GM12891 (cell line): ENCODE measurements at regions not wholly inside any gene's neighbourhood (a gene's known extent, or its start where the extent isn't known, plus 50 kb on each side); places are given as distances from the start of the nearest gene placed in this dataset.

Experiments
- POLR2A ChIP-seq: IDR thresholded peaks from 2 replicates; pipeline ENCODE4 v1.6.1; 2011; ENCODE audit warnings: low read depth, low read length, control low read depth
- POLR2AphosphoS5 ChIP-seq: IDR thresholded peaks from 2 replicates; pipeline ENCODE4 v1.6.1; 2011; ENCODE audit warnings: low read depth, low read length, control low read depth
- POU2F2 ChIP-seq: IDR thresholded peaks from 2 replicates; pipeline ENCODE4 v1.6.1; 2011; ENCODE audit warnings: low read depth, mild to moderate bottlenecking, control low read depth, low read length, moderate library complexity
- TAF1 ChIP-seq: IDR thresholded peaks from 2 replicates; pipeline ENCODE4 v1.6.1; 2011; ENCODE audit warnings: low read depth, low read length, control low read depth

- no peak for TF ChIP-seq POLR2AphosphoS5
- TF ChIP-seq POLR2A, result no peak
- TF ChIP-seq POU2F2, result no peak
- TF ChIP-seq TAF1, result no peak
Observed at GRCh38 chr3:162777118-162777517, 1280.5 kb downstream of the OTOL1 start.
